22Rv1 (cell line): ENCODE measurements at regions not wholly inside any gene's neighbourhood (a gene's known extent, or its start where the extent isn't known, plus 50 kb on each side); places are given as distances from the start of the nearest gene placed in this dataset.

Source experiments
- H3K27ac ChIP-seq: fragments of 450-650 bp; 2 replicates; pipeline ENCODE4 v1.5.1; 2017
- ZFX ChIP-seq: fragments of 450-650 bp; IDR thresholded peaks from 2 replicates; pipeline ENCODE4 v1.6.1; 2017; ENCODE audit warnings: antibody characterized with exemption, borderline replicate concordance
- TF ChIP-seq, protein P1 (sequence below): fragments of 450-650 bp; IDR thresholded peaks from 2 replicates; pipeline ENCODE4 v1.5.1; 2017; ENCODE audit warnings: mild to moderate bottlenecking

DNA sequence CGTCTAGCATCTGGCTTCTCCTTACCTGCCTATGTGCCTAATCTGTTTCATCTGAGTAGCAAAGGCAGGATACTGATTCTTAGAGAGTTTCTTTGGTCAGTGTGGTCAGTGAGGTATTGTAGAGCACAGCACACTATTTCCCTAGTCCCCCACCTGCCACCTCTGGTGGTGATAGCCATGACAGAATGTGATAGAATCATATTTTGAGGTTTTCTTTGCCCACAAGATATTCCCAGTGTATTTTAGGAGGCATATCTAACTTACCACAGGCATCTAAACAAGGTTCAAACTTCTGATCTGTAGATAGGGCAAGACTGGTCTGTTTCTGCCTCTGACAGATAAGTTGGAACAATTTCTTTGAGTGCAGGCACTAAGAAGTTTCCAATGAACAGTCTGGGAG is 188.0 kb downstream of the SOX2 start:
- TF ChIP-seq, protein P1, sequence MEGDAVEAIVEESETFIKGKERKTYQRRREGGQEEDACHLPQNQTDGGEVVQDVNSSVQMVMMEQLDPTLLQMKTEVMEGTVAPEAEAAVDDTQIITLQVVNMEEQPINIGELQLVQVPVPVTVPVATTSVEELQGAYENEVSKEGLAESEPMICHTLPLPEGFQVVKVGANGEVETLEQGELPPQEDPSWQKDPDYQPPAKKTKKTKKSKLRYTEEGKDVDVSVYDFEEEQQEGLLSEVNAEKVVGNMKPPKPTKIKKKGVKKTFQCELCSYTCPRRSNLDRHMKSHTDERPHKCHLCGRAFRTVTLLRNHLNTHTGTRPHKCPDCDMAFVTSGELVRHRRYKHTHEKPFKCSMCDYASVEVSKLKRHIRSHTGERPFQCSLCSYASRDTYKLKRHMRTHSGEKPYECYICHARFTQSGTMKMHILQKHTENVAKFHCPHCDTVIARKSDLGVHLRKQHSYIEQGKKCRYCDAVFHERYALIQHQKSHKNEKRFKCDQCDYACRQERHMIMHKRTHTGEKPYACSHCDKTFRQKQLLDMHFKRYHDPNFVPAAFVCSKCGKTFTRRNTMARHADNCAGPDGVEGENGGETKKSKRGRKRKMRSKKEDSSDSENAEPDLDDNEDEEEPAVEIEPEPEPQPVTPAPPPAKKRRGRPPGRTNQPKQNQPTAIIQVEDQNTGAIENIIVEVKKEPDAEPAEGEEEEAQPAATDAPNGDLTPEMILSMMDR, result no peak
- TF ChIP-seq ZFX, result no peak

DNA sequence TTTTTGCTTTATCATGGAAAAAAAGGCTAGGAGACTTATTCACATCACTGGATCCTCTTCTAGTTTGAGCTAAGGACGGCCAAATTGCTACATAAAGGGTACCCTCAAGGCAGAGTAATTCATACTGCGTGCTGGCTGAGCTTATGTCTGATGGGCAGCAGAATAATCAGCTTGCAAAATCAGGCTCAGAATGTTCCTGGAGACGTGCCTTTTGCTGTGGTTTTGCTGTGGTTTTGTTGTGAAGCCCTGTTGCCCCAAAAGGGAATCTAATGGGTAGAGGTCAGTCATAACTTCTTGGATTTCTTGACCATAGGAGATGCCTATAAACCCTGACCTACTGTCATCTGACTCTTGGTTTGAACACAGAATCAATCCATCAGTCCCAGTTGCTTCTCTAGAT is 189.9 kb downstream of the SOX2 start:
- H3K27ac ChIP-seq, result no peak overlapping the region
- TF ChIP-seq ZFX, result no peak
- TF ChIP-seq, protein P1, result no peak

More for the DNA sequence above, 188.0 kb downstream of the SOX2 start:
- no peak overlapping the region for H3K27ac ChIP-seq

DNA sequence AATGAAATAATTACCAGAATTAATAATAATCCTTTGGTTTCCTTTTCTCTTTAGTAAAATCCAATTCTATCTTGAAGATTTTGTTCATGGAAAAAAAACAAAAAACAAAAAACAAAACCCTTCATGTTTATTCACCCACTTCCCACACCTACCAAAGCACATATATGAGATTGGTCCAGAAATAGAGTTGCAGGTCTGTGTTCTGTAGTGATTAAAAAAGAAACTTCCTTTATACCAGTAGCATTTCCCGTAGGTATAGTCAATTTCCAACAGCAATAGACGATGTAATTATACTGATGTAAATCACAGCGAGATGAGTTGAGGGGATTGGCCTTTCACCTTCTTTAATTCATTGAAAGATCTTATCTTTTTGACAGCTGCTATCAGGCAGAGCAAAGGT is 194.6 kb downstream of the SOX2 start:
- no peak overlapping the region for H3K27ac ChIP-seq
- TF ChIP-seq, protein P1, result no peak
- no peak for TF ChIP-seq ZFX

DNA sequence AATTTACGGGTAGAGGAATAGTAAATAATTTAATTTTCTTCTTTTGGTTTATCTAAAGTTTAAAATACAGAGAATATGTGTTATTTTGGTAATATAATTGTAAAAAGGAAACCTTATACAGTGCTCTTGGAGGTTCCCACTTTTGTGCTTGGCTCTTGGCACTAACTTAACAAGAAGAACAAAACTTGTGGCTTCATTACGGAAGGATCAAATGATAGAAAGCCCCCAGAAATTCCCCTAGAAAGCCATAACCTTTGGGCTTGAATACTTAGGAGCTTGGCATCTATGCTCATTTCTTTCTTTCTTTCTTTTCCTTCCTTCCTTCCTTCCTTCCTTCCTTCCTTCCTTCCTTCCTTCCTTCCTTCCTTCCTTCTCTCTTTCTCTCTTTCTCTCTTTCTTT is 197.5 kb downstream of the SOX2 start:
- H3K27ac ChIP-seq, result no peak overlapping the region
- TF ChIP-seq, protein P1, result no peak
- TF ChIP-seq ZFX, result no peak

DNA sequence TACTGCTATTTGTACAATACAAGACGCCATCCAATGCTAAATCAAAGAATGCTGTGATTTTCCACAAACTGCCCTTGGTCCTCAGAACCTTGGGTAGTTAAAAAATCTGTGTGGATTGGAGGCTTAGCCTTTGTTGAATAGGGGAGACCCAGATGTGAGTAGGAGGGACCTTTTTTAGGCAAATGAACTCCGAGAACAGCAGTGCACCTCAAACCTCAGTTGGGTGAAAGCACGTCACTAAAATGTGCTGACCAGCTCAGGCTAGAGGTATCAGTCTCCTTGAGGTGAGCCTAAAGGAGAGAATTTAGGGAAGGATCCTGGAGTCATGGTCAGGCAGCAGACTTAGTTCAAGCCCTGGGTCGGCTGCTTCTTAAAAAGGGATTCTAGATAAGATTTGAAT is 200.7 kb downstream of the SOX2 start:
- H3K27ac ChIP-seq, result no peak overlapping the region
- TF ChIP-seq, protein P1, result no peak
- no peak for TF ChIP-seq ZFX

DNA sequence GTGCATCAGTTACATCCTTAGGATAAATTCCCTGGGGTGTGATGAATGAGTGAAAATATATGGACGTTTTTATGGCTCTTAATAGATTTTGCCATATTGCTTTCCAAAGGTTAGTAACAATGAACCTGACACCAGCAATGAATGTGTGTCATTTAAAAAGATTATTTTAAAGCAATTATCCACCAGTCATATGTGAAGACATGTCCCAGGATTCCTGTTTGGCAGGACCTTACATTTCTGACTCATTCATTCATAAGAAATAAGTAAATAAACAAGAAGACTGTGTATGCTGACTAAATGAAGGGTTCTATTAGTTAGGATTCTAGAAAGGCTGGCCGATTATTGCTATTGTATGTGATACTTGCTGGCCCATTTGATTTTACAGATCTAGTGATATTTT is 201.5 kb downstream of the SOX2 start:
- TF ChIP-seq, protein P1, result no peak
- TF ChIP-seq ZFX, result no peak
- H3K27ac ChIP-seq, result no peak overlapping the region

DNA sequence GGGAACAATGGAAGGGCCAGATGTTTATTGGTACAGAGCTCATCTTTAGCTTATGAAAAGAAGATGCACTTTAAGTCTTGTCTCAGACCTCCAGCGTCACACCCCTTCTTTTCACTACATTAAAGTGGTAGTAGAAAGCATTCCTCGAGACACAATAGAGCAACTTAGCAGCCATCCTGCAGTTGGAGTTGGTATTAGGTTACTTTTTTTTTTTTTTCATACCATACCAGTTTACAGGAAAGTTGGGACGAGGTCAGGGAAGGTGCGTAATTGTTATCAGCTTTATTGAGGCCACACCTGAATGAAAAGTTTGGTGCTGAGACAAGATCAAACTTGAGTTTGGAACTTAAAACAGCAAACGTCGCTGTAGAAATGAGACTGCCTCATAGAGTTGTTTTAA is 203.8 kb downstream of the SOX2 start:
- TF ChIP-seq, protein P1, result no peak
- TF ChIP-seq ZFX, result no peak
- H3K27ac ChIP-seq, result no peak overlapping the region
